ENCODE measurements at regions not wholly inside any gene's neighbourhood (a gene's known extent, or its start where the extent isn't known, plus 50 kb on each side); places are given as distances from the start of the nearest gene placed in this dataset.

GRCh38 chr13:61648547-61648946 is 232.9 kb upstream of the PCDH20 start:
- TF ChIP-seq CTCF (IDR thresholded peaks at IDR 0.05): no peak
- no peak for TF ChIP-seq POLR2A (IDR thresholded peaks at IDR 0.05)
